Left lung (tissue), 4 donors: ENCODE measurements at regions not wholly inside any gene's neighbourhood (a gene's known extent, or its start where the extent isn't known, plus 50 kb on each side); places are given as distances from the start of the nearest gene placed in this dataset.
A peak's percentile ranks its signal among the peaks of the same experiment; 100 is the strongest.

ENCODE experiments used
- ATAC-seq: fragments of 200-7000 bp; cut with Tn5 transposase; one replicate; pipeline ENCODE4 v1.9.1; 2020; ENCODE audit warnings: moderate library complexity
- DNase-seq, 4 donors: peaks; one replicate each; pipeline ENCODE4 v3.0.0-alpha.2; 2013 to 2020
- H3K27ac ChIP-seq, 2 donors: fragments of 200-600 bp; sonication (generic) in 1 of 2; one replicate each; pipeline versions ENCODE4 v1.5.0 to v1.8.0; 2020 to 2021
- H3K27me3 ChIP-seq, 2 donors: fragments of 200-600 bp; sonication (generic) in 1 of 2; one replicate each; pipeline versions ENCODE4 v1.5.0 to v1.8.0; 2020 to 2021
- H3K36me3 ChIP-seq, 2 donors: fragments of 200-600 bp; sonication (generic) in 1 of 2; one replicate each; pipeline versions ENCODE4 v1.5.0 to v1.8.0; 2020 to 2021
- H3K4me1 ChIP-seq, 2 donors: fragments of 200-600 bp; one replicate each; pipeline ENCODE4 v1.8.0; 2021
- H3K4me3 ChIP-seq, 2 donors: fragments of 200-600 bp; sonication (generic) in 1 of 2; one replicate each; pipeline versions ENCODE4 v1.5.0 to v1.8.0; 2020 to 2021; ENCODE audit warnings: mild to moderate bottlenecking in 1 of 2
- H3K9me3 ChIP-seq, 2 donors: fragments of 200-600 bp; sonication (generic) in 1 of 2; one replicate each; pipeline versions ENCODE4 v1.5.0 to v1.8.0; 2020 to 2021
- intact Hi-C, 2 donors: fragments of 100-400 bp; cut with DNase I; formaldehyde crosslinking; loops; one replicate each; pipeline versions ENCODE4 v1.11.2 to v1.14.2; 2022
- TF ChIP-seq, protein P1 (sequence below), 2 donors: fragments of 200-600 bp; sonication (generic) in 1 of 2; IDR thresholded peaks; one replicate each; pipeline versions ENCODE4 v1.5.0 to v1.8.0; 2021; ENCODE audit warnings: antibody characterized with exemption in 2 of 2
- donor health status: DM: no; HTN: yes; CAD: no.
- donor health status: DM: no; HTN: no; CAD: no.

DNA sequence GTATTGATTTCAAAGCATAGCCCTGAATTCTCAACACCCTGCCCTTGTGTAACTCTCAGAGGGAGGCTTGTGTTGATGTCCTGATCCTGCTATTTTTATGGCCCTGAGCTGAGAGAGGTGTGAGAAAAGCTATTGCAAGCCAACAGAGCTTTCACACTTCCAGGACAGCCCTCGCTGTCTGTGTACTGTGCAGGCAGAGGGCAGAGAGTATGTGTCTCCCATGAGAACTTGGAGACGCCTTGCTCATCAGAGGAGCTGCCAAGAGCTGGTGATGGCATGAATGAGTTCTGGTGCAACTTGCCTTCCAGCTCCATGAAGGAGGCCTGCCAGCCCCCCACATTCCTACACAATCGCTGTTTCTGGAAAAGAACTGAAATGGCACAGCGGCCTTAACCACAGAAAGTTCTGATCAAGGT, 144.1 kb upstream of the AJAP1 start:
- peaks cover 0 to 29% of the 10 kb centered on the region in 2 donors for H3K27me3 ChIP-seq
- intact Hi-C loops: no loop called here
- no peak overlapping the region for H3K27ac ChIP-seq
- H3K36me3 ChIP-seq: no peaks in the 10 kb centered on the region
- TF ChIP-seq, protein P1, sequence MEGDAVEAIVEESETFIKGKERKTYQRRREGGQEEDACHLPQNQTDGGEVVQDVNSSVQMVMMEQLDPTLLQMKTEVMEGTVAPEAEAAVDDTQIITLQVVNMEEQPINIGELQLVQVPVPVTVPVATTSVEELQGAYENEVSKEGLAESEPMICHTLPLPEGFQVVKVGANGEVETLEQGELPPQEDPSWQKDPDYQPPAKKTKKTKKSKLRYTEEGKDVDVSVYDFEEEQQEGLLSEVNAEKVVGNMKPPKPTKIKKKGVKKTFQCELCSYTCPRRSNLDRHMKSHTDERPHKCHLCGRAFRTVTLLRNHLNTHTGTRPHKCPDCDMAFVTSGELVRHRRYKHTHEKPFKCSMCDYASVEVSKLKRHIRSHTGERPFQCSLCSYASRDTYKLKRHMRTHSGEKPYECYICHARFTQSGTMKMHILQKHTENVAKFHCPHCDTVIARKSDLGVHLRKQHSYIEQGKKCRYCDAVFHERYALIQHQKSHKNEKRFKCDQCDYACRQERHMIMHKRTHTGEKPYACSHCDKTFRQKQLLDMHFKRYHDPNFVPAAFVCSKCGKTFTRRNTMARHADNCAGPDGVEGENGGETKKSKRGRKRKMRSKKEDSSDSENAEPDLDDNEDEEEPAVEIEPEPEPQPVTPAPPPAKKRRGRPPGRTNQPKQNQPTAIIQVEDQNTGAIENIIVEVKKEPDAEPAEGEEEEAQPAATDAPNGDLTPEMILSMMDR (IDR thresholded peaks at IDR 0.05): no peak
- DNase-seq (no peak), ATAC-seq (no peak)
- H3K4me3 ChIP-seq: no peak overlapping the region
- H3K4me1 ChIP-seq: no peaks in the 10 kb centered on the region
- H3K9me3 ChIP-seq: no peaks in the 10 kb centered on the region

DNA sequence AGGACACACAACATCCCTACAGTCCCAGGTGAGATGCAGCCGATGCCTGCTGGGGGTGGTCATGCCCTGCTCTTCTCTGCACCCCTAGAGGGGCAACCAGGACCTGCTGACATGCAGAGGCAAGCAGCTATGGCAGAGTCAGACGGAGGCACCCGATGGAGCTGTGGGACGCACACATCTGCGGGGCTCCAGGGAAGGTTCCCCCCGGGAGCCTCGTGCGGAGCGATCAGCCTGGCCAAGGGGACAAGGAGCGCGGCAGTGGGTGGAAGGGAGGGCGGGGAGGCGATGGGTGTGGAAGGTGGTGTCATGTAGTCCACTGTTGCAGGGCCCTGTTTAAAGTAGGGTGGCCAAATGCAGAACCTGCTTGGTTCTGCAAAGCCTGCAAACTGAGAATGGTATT, 143.0 kb upstream of the AJAP1 start:
- Histone ChIP-seq H3K9me3 (no peaks in the 10 kb centered on the region), H3K4me3 (no peak overlapping the region), H3K4me1 (no peaks in the 10 kb centered on the region), H3K27ac (no peak overlapping the region), H3K36me3 (no peaks in the 10 kb centered on the region), H3K27me3 (peaks cover 0 to 31% of the 10 kb centered on the region in 2 donors)
- intact Hi-C loops: no loop called here
- TF ChIP-seq, protein P1 (IDR thresholded peaks at IDR 0.05): no peak
- ATAC-seq (no peak), DNase-seq (no peak)

DNA sequence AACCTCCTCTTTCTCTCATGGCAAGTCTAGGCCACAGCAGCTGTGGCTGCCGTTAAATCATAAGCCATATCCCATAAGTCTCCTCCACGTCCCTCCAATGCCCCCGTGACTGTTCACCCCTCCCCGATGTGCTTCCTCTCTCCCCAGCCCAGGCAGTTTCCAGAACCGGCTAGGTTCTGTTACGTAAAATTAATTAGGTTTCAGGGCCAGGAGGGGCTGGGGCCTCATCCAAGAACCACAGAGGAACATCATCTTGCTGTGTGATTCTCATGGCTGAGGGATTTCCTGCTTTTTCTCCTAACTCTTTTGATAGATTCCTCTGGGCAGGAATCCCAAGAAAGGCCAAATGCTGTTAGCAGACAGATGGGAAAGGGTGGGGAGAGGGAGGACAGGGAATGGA, 141.8 kb upstream of the AJAP1 start:
- H3K4me3 ChIP-seq: no peak overlapping the region
- no peaks in the 10 kb centered on the region for H3K36me3 ChIP-seq
- H3K9me3 ChIP-seq: no peaks in the 10 kb centered on the region
- H3K4me1 ChIP-seq: no peaks in the 10 kb centered on the region
- H3K27ac ChIP-seq: no peak overlapping the region
- DNase-seq (peak in 3 of 4 donors; percentile 41 to 93 (median 85)), ATAC-seq (peak; percentile 76)
- peaks cover 0 to 44% of the 10 kb centered on the region in 2 donors for H3K27me3 ChIP-seq
- TF ChIP-seq, protein P1 (IDR thresholded peaks at IDR 0.05): no peak
- intact Hi-C loops: no loop called here

DNA sequence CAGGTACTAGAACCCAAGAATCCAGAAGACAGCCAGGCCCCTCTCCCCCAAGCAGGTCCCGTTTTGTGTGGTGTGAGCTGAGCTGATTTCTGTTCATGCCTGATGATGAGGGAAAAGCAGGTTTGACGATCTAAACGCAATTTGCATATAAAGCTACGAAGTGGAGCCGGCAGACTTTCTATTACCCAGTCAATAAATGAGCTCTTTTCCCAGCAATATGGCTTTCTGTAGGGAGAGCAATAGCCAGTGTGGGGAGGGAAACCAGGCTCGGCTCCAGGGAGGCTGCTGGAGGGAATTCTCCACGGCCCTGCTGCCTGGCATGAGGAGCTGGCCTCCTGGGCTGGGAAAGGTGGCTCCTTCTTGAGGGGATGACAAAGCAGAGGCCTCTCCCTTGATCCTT, 140.7 kb upstream of the AJAP1 start:
- DNase-seq: no peak
- H3K27ac ChIP-seq: no peak overlapping the region
- H3K4me3 ChIP-seq: no peak overlapping the region
- no peaks in the 10 kb centered on the region for H3K4me1 ChIP-seq
- intact Hi-C loops: no loop called here
- peaks cover 0 to 54% of the 10 kb centered on the region in 2 donors for H3K27me3 ChIP-seq
- H3K9me3 ChIP-seq: no peaks in the 10 kb centered on the region
- no peaks in the 10 kb centered on the region for H3K36me3 ChIP-seq
- no peak for ATAC-seq
- TF ChIP-seq, protein P1 (IDR thresholded peaks at IDR 0.05): no peak

DNA sequence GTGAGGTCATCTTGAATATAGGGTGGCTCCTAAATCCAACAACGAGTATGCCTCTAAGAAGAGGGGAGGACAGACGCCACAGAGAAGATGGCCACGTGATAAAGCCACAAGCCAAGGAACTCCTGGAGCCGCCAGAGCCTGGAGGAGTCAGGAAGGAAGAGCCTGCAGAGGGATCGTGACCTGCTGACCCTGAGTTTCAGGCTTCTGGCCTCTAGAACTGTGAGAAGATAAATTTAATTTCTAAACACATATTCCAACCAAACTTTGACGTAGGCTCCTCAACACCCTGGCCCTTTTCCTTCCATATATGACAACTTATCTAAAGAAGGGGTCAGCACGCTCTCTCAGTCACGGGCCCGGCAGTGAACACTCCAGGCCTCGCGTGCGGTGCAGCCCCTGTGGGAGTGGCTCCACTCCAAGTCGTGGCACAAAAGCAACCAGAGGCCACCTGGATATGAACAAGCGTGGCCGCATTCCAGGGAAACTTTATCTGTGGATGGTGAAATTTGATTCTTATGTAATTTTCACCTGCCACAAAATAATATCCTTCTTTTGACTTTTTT, 138.6 kb upstream of the AJAP1 start:
- H3K4me1 ChIP-seq: no peaks in the 10 kb centered on the region
- intact Hi-C loops: no loop called here
- TF ChIP-seq, protein P1 (IDR thresholded peaks at IDR 0.05): no peak
- no peaks in the 10 kb centered on the region for H3K9me3 ChIP-seq
- no peak overlapping the region for H3K4me3 ChIP-seq
- no peaks in the 10 kb centered on the region for H3K36me3 ChIP-seq
- H3K27me3 ChIP-seq: peaks cover 0 to 46% of the 10 kb centered on the region in 2 donors
- ATAC-seq (no peak), DNase-seq (no peak)
- no peak overlapping the region for H3K27ac ChIP-seq
